Keratinocyte (primary cell): ENCODE measurements at regions not wholly inside any gene's neighbourhood (a gene's known extent, or its start where the extent isn't known, plus 50 kb on each side); places are given as distances from the start of the nearest gene placed in this dataset.

ENCODE experiments used
- DNase-seq: peaks from one replicate; pipeline ENCODE4 v3.0.0-alpha.2; 2011; ENCODE audit warnings: low read depth, missing footprints, low spot score
- FAIRE-seq: peaks from 2 replicates; lab custom pipeline; 2011; peaks lifted over from hg19 to GRCh38; lab: Jason Lieb, UNC
- H2AFZ ChIP-seq: 2 replicates; pipeline ENCODE4 v1.6.0; 2012; ENCODE audit warnings: low read length, control low read depth, inconsistent platforms; ENCODE audit not compliant: control insufficient read depth
- H3K27ac ChIP-seq: 2 replicates; pipeline ENCODE4 v1.5.1; 2011; ENCODE audit warnings: low read length; ENCODE audit not compliant: control insufficient read depth, insufficient read depth
- H3K27me3 ChIP-seq: 3 replicates; pipeline ENCODE4 v1.6.0; 2011; ENCODE audit warnings: low read length; ENCODE audit not compliant: control insufficient read depth, insufficient read depth; ENCODE audit errors: extremely low read depth
- H3K36me3 ChIP-seq, 2 experiments: 2 replicates in 1 of 2; 3 replicates in 1 of 2; pipeline ENCODE4 v1.5.1; 2011; ENCODE audit warnings: low read length in 2 of 2, mild to moderate bottlenecking in 1 of 2; ENCODE audit not compliant: control insufficient read depth in 2 of 2, insufficient read depth in 2 of 2; ENCODE audit errors: extremely low read depth in 1 of 2
- H3K4me1 ChIP-seq: 3 replicates; pipeline ENCODE4 v1.5.1; 2011; ENCODE audit warnings: low read length; ENCODE audit not compliant: control insufficient read depth, insufficient read depth; ENCODE audit errors: extremely low read depth
- H3K4me2 ChIP-seq: 3 replicates; pipeline ENCODE4 v1.6.0; 2011; ENCODE audit warnings: low read depth, low read length; ENCODE audit not compliant: control insufficient read depth, insufficient read depth; ENCODE audit errors: extremely low read depth
- H3K4me3 ChIP-seq, 3 experiments: fragments of 200-600 bp in 1 of 3; sonication (generic) in 1 of 3; 2 replicates in 2 of 3; 3 replicates in 1 of 3; pipeline ENCODE4 v1.5.1; 2011 to 2016; ENCODE audit warnings: low read length in 3 of 3, mild to moderate bottlenecking in 3 of 3, control low read depth in 2 of 3, inconsistent platforms in 1 of 3, low read depth in 1 of 3, mixed read lengths in 1 of 3, mixed run types in 1 of 3, moderate library complexity in 1 of 3; ENCODE audit not compliant: control insufficient read depth in 2 of 3, insufficient read depth in 2 of 3; ENCODE audit errors: extremely low read depth in 1 of 3
- H3K79me2 ChIP-seq: 2 replicates; pipeline ENCODE4 v1.6.0; 2012; ENCODE audit warnings: low read length; ENCODE audit not compliant: control insufficient read depth, insufficient read depth
- H3K9ac ChIP-seq: 3 replicates; pipeline ENCODE4 v1.6.0; 2011; ENCODE audit warnings: low read length; ENCODE audit not compliant: control insufficient read depth, insufficient read depth; ENCODE audit errors: extremely low read depth
- H3K9me1 ChIP-seq: 3 replicates; pipeline ENCODE4 v1.6.0; 2011; ENCODE audit warnings: low read length; ENCODE audit not compliant: control insufficient read depth, insufficient read depth; ENCODE audit errors: extremely low read depth
- H3K9me3 ChIP-seq: 2 replicates; pipeline ENCODE4 v1.5.1; 2012; ENCODE audit warnings: low read depth, low read length; ENCODE audit not compliant: control insufficient read depth
- H4K20me1 ChIP-seq: 3 replicates; pipeline ENCODE4 v1.6.0; 2011; ENCODE audit warnings: low read length; ENCODE audit not compliant: control insufficient read depth, insufficient read depth; ENCODE audit errors: extremely low read depth
- EZH2 ChIP-seq: IDR thresholded peaks from one replicate; pipeline ENCODE4 v1.6.1; 2012; ENCODE audit warnings: inconsistent platforms, mild to moderate bottlenecking, low read length, moderate library complexity
- dilution Hi-C: fragments of 300-500 bp; cut with MboI; formaldehyde crosslinking; loops from one replicate; pipeline ENCODE4 v1.7.0; 2020; ENCODE audit warnings: low sequenced_read_pairs; ENCODE audit not compliant: extremely low pct_ligation_motif_present
- TF ChIP-seq, protein P1 (sequence below), 3 experiments: IDR thresholded peaks in 1 of 3; conservative IDR thresholded peaks in 1 of 3; optimal IDR thresholded peaks in 1 of 3; 2 replicates in 2 of 3; 3 replicates in 1 of 3; pipeline versions ENCODE3 to v1.5.1; 2011; ENCODE audit warnings: low read length in 3 of 3, mild to moderate bottlenecking in 3 of 3, moderate library complexity in 2 of 3, control low read depth in 1 of 3, inconsistent platforms in 1 of 3; ENCODE audit not compliant: insufficient read depth in 2 of 3; ENCODE audit errors: extremely low read depth in 1 of 3

DNA sequence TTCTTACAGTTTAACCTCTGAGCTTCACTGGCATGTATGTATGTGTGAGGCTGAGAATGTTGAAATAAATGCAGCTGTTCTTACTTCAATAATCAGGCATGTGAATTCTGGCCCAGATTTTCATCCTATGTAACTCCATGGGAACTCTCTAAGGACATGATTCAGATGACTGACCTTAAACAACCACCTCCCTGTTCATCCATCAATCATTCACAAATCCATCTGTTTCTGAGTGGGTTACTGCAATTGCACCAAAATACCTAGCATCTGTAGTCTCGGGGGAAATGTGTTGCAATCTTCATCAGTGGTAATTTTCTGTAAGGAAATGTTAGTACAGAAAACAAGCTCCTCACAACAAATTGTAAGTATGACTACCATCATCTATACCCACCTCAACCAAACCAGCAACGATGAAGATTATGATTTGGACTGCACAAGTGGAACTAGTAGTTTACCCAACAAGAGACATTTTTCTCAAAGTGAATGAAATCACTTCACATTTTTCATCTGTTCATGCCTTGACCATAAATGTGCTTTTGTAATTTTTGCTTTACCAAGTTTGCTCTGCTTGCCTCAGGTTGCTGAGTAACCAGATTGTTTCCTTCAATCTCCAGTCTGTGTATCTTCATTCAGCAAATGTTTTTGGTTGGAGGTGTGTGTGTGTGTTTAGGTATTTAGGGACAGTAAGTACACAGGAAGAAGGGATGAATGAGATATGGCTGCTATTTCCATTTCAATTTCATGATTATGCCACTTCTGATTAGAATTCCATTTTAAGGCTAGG is 65.7 kb upstream of the FZD8 start:
- Histone ChIP-seq H3K27ac (no peak overlapping the region), H3K9me3 (no peaks in the 10 kb centered on the region), H3K36me3 (no peaks in the 10 kb centered on the region), H3K79me2 (no peaks in the 10 kb centered on the region), H3K4me3 (no peak overlapping the region), H2AFZ (no peak overlapping the region), H3K4me1 (no peaks in the 10 kb centered on the region), H3K4me2 (no peak overlapping the region), H3K9me1 (no peaks in the 10 kb centered on the region), H3K27me3 (no peaks in the 10 kb centered on the region), H3K9ac (no peak overlapping the region), H4K20me1 (no peaks in the 10 kb centered on the region)
- FAIRE-seq: no peak
- dilution Hi-C loops: no loop called here
- no peak for DNase-seq
- TF ChIP-seq EZH2: no peak
- TF ChIP-seq, protein P1, sequence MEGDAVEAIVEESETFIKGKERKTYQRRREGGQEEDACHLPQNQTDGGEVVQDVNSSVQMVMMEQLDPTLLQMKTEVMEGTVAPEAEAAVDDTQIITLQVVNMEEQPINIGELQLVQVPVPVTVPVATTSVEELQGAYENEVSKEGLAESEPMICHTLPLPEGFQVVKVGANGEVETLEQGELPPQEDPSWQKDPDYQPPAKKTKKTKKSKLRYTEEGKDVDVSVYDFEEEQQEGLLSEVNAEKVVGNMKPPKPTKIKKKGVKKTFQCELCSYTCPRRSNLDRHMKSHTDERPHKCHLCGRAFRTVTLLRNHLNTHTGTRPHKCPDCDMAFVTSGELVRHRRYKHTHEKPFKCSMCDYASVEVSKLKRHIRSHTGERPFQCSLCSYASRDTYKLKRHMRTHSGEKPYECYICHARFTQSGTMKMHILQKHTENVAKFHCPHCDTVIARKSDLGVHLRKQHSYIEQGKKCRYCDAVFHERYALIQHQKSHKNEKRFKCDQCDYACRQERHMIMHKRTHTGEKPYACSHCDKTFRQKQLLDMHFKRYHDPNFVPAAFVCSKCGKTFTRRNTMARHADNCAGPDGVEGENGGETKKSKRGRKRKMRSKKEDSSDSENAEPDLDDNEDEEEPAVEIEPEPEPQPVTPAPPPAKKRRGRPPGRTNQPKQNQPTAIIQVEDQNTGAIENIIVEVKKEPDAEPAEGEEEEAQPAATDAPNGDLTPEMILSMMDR (optimal IDR thresholded peaks at IDR 0.05 in 1 of 3, IDR thresholded peaks at IDR 0.05 in 1 of 3, conservative IDR thresholded peaks at IDR 0.05 in 1 of 3; ENCODE audit: extremely low read depth in 1 of 3, insufficient read depth in 2 of 3, low read length in 3 of 3): no peak

DNA sequence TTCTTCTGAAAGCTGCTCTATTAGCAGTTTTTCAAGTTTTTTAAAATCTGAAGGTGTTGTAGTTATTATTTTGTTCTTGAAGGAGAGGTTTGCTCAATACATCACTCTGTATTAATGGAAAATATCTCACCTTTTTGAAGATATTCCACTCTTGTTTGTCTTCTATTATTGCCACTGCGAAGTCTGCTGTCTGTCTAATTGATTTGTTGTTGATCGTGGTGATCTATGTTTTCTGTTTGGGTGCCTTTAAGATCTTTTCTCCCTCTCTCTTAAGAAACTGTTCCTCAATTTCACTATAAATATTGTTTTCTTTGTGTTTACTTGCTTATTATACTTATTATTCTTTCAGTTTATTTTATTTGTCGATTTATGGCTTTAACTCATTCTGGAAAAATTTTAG is 64.9 kb upstream of the FZD8 start:
- H3K9ac ChIP-seq: no peak overlapping the region
- DNase-seq (no peak), FAIRE-seq (no peak)
- no peak overlapping the region for H3K4me3 ChIP-seq
- H3K4me2 ChIP-seq: no peak overlapping the region
- no peaks in the 10 kb centered on the region for H3K36me3 ChIP-seq
- TF ChIP-seq, protein P1 (optimal IDR thresholded peaks at IDR 0.05 in 1 of 3, IDR thresholded peaks at IDR 0.05 in 1 of 3, conservative IDR thresholded peaks at IDR 0.05 in 1 of 3; ENCODE audit: extremely low read depth in 1 of 3, insufficient read depth in 2 of 3, low read length in 3 of 3): no peak
- TF ChIP-seq EZH2: no peak
- no peaks in the 10 kb centered on the region for H3K9me1 ChIP-seq
- no peaks in the 10 kb centered on the region for H3K4me1 ChIP-seq
- no peaks in the 10 kb centered on the region for H4K20me1 ChIP-seq
- H3K27me3 ChIP-seq: no peaks in the 10 kb centered on the region
- no peak overlapping the region for H3K27ac ChIP-seq
- dilution Hi-C loops: no loop called here
- H2AFZ ChIP-seq: no peak overlapping the region
- no peaks in the 10 kb centered on the region for H3K9me3 ChIP-seq
- H3K79me2 ChIP-seq: no peaks in the 10 kb centered on the region
